ENCODE measurements at regions not wholly inside any gene's neighbourhood (a gene's known extent, or its start where the extent isn't known, plus 50 kb on each side); places are given as distances from the start of the nearest gene placed in this dataset.

- Histone ChIP-seq H4K5ac (ENCODE audit: low read length) (no peak overlapping the region), H3K56ac (ENCODE audit: low read length) (no peak overlapping the region), H2BK15ac (replicated peaks; ENCODE audit: low read depth) (no peak overlapping the region), H3K36me3 (ENCODE audit: control insufficient read depth, insufficient read depth, low read length) (no peaks in the 10 kb centered on the region), H3K27ac (ENCODE audit: low read depth, low read length) (no peak overlapping the region), H4K8ac (ENCODE audit: low read depth, low read length) (no peak overlapping the region), H2BK5ac (ENCODE audit: low read length) (no peak overlapping the region), H3K79me1 (ENCODE audit: low read length) (no peaks in the 10 kb centered on the region), H3K4me3 (ENCODE audit: low read length) (no peak overlapping the region), H3K4me1 (ENCODE audit: control insufficient read depth, low read depth, low read length) (no peaks in the 10 kb centered on the region), H2BK120ac (ENCODE audit: low read depth, low read length) (no peak overlapping the region), H3K79me2 (ENCODE audit: control insufficient read depth, insufficient read depth, low read length) (no peaks in the 10 kb centered on the region), H3K9ac (ENCODE audit: low read length) (no peak overlapping the region), H3K18ac (ENCODE audit: low read length) (peak overlapping the region; percentile 55), H3K4ac (ENCODE audit: low read depth, low read length) (no peak overlapping the region), H3K4me2 (ENCODE audit: low read length) (no peak overlapping the region), H2AK5ac (ENCODE audit: low read length) (no peak overlapping the region), H3K23ac (ENCODE audit: low read length) (no peak overlapping the region), H3K27me3 (ENCODE audit: insufficient read depth, low read length, poor library complexity) (no peaks in the 10 kb centered on the region)
- no CpG with 5 or more reads among the region's 4 CpGs for WGBS (ENCODE audit: extremely low coverage, insufficient coverage, low lambda C conversion rate)
- no peak for DNase-seq
Measured at GRCh38 chr3:16803019-16803418, 81.7 kb upstream of the PLCL2 start.

GRCh38 chr3:16807391-16807790, 77.4 kb upstream of the PLCL2 start:
- H3K4ac ChIP-seq (ENCODE audit: low read depth, low read length): no peak overlapping the region
- H2BK5ac ChIP-seq (ENCODE audit: low read length): no peak overlapping the region
- no peak overlapping the region for H3K56ac ChIP-seq (ENCODE audit: low read length)
- no peak overlapping the region for H4K5ac ChIP-seq (ENCODE audit: low read length)
- no peak overlapping the region for H2BK120ac ChIP-seq (ENCODE audit: low read depth, low read length)
- no peak overlapping the region for H2AK5ac ChIP-seq (ENCODE audit: low read length)
- H3K18ac ChIP-seq (ENCODE audit: low read length): no peak overlapping the region
- H3K4me3 ChIP-seq (ENCODE audit: low read length): no peak overlapping the region
- no peak overlapping the region for H2BK15ac ChIP-seq (replicated peaks; ENCODE audit: low read depth)
- no peak overlapping the region for H3K23ac ChIP-seq (ENCODE audit: low read length)
- H3K79me1 ChIP-seq (ENCODE audit: low read length): no peaks in the 10 kb centered on the region
- WGBS (ENCODE audit: extremely low coverage, insufficient coverage, low lambda C conversion rate): no CpG with 5 or more reads among the region's 6 CpGs
- DNase-seq: no peak
- H4K8ac ChIP-seq (ENCODE audit: low read depth, low read length): no peak overlapping the region
- H3K4me2 ChIP-seq (ENCODE audit: low read length): no peak overlapping the region
- H3K79me2 ChIP-seq (ENCODE audit: control insufficient read depth, insufficient read depth, low read length): no peaks in the 10 kb centered on the region
- no peaks in the 10 kb centered on the region for H3K36me3 ChIP-seq (ENCODE audit: control insufficient read depth, insufficient read depth, low read length)
- no peak overlapping the region for H3K27ac ChIP-seq (ENCODE audit: low read depth, low read length)
- no peak overlapping the region for H3K9ac ChIP-seq (ENCODE audit: low read length)
- no peaks in the 10 kb centered on the region for H3K27me3 ChIP-seq (ENCODE audit: insufficient read depth, low read length, poor library complexity)
- no peaks in the 10 kb centered on the region for H3K4me1 ChIP-seq (ENCODE audit: control insufficient read depth, low read depth, low read length)

- no peak overlapping the region for H2AK5ac ChIP-seq (ENCODE audit: low read length)
- no peaks in the 10 kb centered on the region for H3K27me3 ChIP-seq (ENCODE audit: insufficient read depth, low read length, poor library complexity)
- WGBS (ENCODE audit: extremely low coverage, insufficient coverage, low lambda C conversion rate): no CpG with 5 or more reads among the region's 3 CpGs
- H4K8ac ChIP-seq (ENCODE audit: low read depth, low read length): no peak overlapping the region
- no peak overlapping the region for H3K4me2 ChIP-seq (ENCODE audit: low read length)
- no peak overlapping the region for H3K23ac ChIP-seq (ENCODE audit: low read length)
- no peak overlapping the region for H4K5ac ChIP-seq (ENCODE audit: low read length)
- no peak overlapping the region for H2BK5ac ChIP-seq (ENCODE audit: low read length)
- H3K4me3 ChIP-seq (ENCODE audit: low read length): no peak overlapping the region
- no peak for DNase-seq
- no peak overlapping the region for H3K56ac ChIP-seq (ENCODE audit: low read length)
- no peak overlapping the region for H2BK120ac ChIP-seq (ENCODE audit: low read depth, low read length)
- no peak overlapping the region for H2BK15ac ChIP-seq (replicated peaks; ENCODE audit: low read depth)
- no peaks in the 10 kb centered on the region for H3K4me1 ChIP-seq (ENCODE audit: control insufficient read depth, low read depth, low read length)
- H3K79me1 ChIP-seq (ENCODE audit: low read length): no peaks in the 10 kb centered on the region
- no peaks in the 10 kb centered on the region for H3K36me3 ChIP-seq (ENCODE audit: control insufficient read depth, insufficient read depth, low read length)
- no peaks in the 10 kb centered on the region for H3K79me2 ChIP-seq (ENCODE audit: control insufficient read depth, insufficient read depth, low read length)
- no peak overlapping the region for H3K18ac ChIP-seq (ENCODE audit: low read length)
- H3K4ac ChIP-seq (ENCODE audit: low read depth, low read length): no peak overlapping the region
- no peak overlapping the region for H3K9ac ChIP-seq (ENCODE audit: low read length)
- H3K27ac ChIP-seq (ENCODE audit: low read depth, low read length): no peak overlapping the region
Measured at GRCh38 chr3:16808393-16809107, 76.2 kb upstream of the PLCL2 start.

GRCh38 chr3:16809482-16809881, 75.3 kb upstream of the PLCL2 start:
- DNase-seq: no peak
- peak overlapping the region; percentile 49 for H3K4ac ChIP-seq (ENCODE audit: low read depth, low read length)

GRCh38 chr3:16809993-16810392, 74.8 kb upstream of the PLCL2 start:
- Histone ChIP-seq H3K4me2 (ENCODE audit: low read length) (no peak overlapping the region), H2BK15ac (replicated peaks; ENCODE audit: low read depth) (no peak overlapping the region), H3K56ac (ENCODE audit: low read length) (no peak overlapping the region), H3K4me3 (ENCODE audit: low read length) (no peak overlapping the region), H3K27ac (ENCODE audit: low read depth, low read length) (no peak overlapping the region), H2BK120ac (ENCODE audit: low read depth, low read length) (no peak overlapping the region), H3K9ac (ENCODE audit: low read length) (no peak overlapping the region), H2AK5ac (ENCODE audit: low read length) (no peak overlapping the region), H4K8ac (ENCODE audit: low read depth, low read length) (no peak overlapping the region), H3K4me1 (ENCODE audit: control insufficient read depth, low read depth, low read length) (no peaks in the 10 kb centered on the region), H3K36me3 (ENCODE audit: control insufficient read depth, insufficient read depth, low read length) (no peaks in the 10 kb centered on the region), H3K4ac (ENCODE audit: low read depth, low read length) (no peak overlapping the region), H3K23ac (ENCODE audit: low read length) (no peak overlapping the region), H3K18ac (ENCODE audit: low read length) (no peak overlapping the region), H3K79me1 (ENCODE audit: low read length) (no peaks in the 10 kb centered on the region), H2BK5ac (ENCODE audit: low read length) (no peak overlapping the region), H4K5ac (ENCODE audit: low read length) (no peak overlapping the region), H3K27me3 (ENCODE audit: insufficient read depth, low read length, poor library complexity) (no peaks in the 10 kb centered on the region), H3K79me2 (ENCODE audit: control insufficient read depth, insufficient read depth, low read length) (no peaks in the 10 kb centered on the region)
- WGBS (ENCODE audit: extremely low coverage, insufficient coverage, low lambda C conversion rate): no CpG with 5 or more reads among the region's 2 CpGs
- DNase-seq: no peak

More at GRCh38 chr3:16809482-16809881, 75.3 kb upstream of the PLCL2 start:
- no peaks in the 10 kb centered on the region for H3K4me1 ChIP-seq (ENCODE audit: control insufficient read depth, low read depth, low read length)
- H3K4me3 ChIP-seq (ENCODE audit: low read length): no peak overlapping the region
- no peak overlapping the region for H2AK5ac ChIP-seq (ENCODE audit: low read length)
- peak overlapping the region; percentile 39 for H2BK15ac ChIP-seq (replicated peaks; ENCODE audit: low read depth)
- WGBS (ENCODE audit: extremely low coverage, insufficient coverage, low lambda C conversion rate): no CpG with 5 or more reads among the region's 4 CpGs
- no peaks in the 10 kb centered on the region for H3K79me1 ChIP-seq (ENCODE audit: low read length)
- no peaks in the 10 kb centered on the region for H3K27me3 ChIP-seq (ENCODE audit: insufficient read depth, low read length, poor library complexity)
- H3K23ac ChIP-seq (ENCODE audit: low read length): no peak overlapping the region
- H3K79me2 ChIP-seq (ENCODE audit: control insufficient read depth, insufficient read depth, low read length): no peaks in the 10 kb centered on the region
- no peaks in the 10 kb centered on the region for H3K36me3 ChIP-seq (ENCODE audit: control insufficient read depth, insufficient read depth, low read length)
- H4K8ac ChIP-seq (ENCODE audit: low read depth, low read length): no peak overlapping the region
- H2BK120ac ChIP-seq (ENCODE audit: low read depth, low read length): no peak overlapping the region
- no peak overlapping the region for H3K4me2 ChIP-seq (ENCODE audit: low read length)
- H3K9ac ChIP-seq (ENCODE audit: low read length): no peak overlapping the region
- no peak overlapping the region for H2BK5ac ChIP-seq (ENCODE audit: low read length)
- no peak overlapping the region for H3K18ac ChIP-seq (ENCODE audit: low read length)
- no peak overlapping the region for H3K56ac ChIP-seq (ENCODE audit: low read length)
- no peak overlapping the region for H3K27ac ChIP-seq (ENCODE audit: low read depth, low read length)
- no peak overlapping the region for H4K5ac ChIP-seq (ENCODE audit: low read length)
